Lower leg skin (tissue), 3 donors: ENCODE measurements at regions not wholly inside any gene's neighbourhood (a gene's known extent, or its start where the extent isn't known, plus 50 kb on each side); places are given as distances from the start of the nearest gene placed in this dataset.

ENCODE experiments used
- POLR2A ChIP-seq, 2 donors: fragments of 450-650 bp; IDR thresholded peaks; one replicate each; pipeline ENCODE4 v1.6.1; 2016 to 2017; ENCODE audit warnings: antibody characterized with exemption in 2 of 2, mild to moderate bottlenecking in 1 of 2, moderate library complexity in 1 of 2
- TF ChIP-seq, protein P1 (sequence below), 3 donors: fragments of 450-650 bp; IDR thresholded peaks; one replicate each; pipeline ENCODE4 v1.5.1; 2016; ENCODE audit warnings: antibody characterized with exemption in 3 of 3, mild to moderate bottlenecking in 3 of 3, moderate library complexity in 2 of 3

DNA sequence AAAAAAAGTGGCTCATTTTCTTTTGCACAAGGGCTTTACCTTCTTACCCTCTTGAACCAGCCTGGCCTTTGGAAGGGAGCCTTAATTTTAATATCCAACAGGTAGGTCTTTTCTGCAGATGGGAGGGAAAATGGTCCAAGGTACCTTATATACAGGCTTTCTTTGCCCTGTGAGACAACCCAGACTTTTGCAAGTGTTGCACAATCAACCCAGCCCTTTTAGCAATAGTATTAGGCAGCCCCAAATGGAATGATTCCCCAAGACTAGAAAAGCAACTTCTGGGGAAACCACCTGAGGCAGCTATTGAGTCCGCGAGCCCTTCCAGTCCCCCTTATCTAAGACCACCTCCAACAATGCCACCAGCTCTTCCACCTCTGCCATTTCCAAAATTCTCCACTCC is 1138.3 kb downstream of the XPNPEP1 start:
- TF ChIP-seq, protein P1, sequence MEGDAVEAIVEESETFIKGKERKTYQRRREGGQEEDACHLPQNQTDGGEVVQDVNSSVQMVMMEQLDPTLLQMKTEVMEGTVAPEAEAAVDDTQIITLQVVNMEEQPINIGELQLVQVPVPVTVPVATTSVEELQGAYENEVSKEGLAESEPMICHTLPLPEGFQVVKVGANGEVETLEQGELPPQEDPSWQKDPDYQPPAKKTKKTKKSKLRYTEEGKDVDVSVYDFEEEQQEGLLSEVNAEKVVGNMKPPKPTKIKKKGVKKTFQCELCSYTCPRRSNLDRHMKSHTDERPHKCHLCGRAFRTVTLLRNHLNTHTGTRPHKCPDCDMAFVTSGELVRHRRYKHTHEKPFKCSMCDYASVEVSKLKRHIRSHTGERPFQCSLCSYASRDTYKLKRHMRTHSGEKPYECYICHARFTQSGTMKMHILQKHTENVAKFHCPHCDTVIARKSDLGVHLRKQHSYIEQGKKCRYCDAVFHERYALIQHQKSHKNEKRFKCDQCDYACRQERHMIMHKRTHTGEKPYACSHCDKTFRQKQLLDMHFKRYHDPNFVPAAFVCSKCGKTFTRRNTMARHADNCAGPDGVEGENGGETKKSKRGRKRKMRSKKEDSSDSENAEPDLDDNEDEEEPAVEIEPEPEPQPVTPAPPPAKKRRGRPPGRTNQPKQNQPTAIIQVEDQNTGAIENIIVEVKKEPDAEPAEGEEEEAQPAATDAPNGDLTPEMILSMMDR (IDR thresholded peaks at IDR 0.05): no peak
- TF ChIP-seq POLR2A (IDR thresholded peaks at IDR 0.05): no peak
